ENCODE measurements at regions not wholly inside any gene's neighbourhood (a gene's known extent, or its start where the extent isn't known, plus 50 kb on each side); places are given as distances from the start of the nearest gene placed in this dataset.

GRCh38 chr1:228984646-228985631 lies 249.7 kb downstream of the RHOU start:
- ATAC-seq, result no peak

GRCh38 chr1:228985661-228986060 lies 250.4 kb downstream of the RHOU start:
- Histone ChIP-seq H3K4me2 (ENCODE audit: low read depth, low read length) (no peak overlapping the region), H3K79me2 (ENCODE audit: insufficient read depth, low read length) (no peaks in the 10 kb centered on the region), H3K4me1 (ENCODE audit: insufficient read depth, low read length) (peaks cover 48% of the 10 kb centered on the region), H3K36me3 (replicated peaks in 1 of 2; ENCODE audit: control insufficient read depth in 1 of 2, insufficient read depth in 2 of 2, low read length in 2 of 2) (no peaks in the 10 kb centered on the region), H4K20me1 (ENCODE audit: insufficient read depth, low read length) (no peaks in the 10 kb centered on the region), H3K9ac (ENCODE audit: insufficient read depth, low read depth, low read length) (no peak overlapping the region), H2AFZ (ENCODE audit: low read length) (no peak overlapping the region), H3K27ac (ENCODE audit: extremely low read length, insufficient read depth, low read length) (no peak overlapping the region), H3K27me3 (ENCODE audit: control insufficient read depth in 1 of 2, insufficient read depth in 2 of 2, low read length in 2 of 2) (no peaks in the 10 kb centered on the region), H3K4me3 (replicated peaks in 1 of 3; ENCODE audit: insufficient read depth in 1 of 3, low read depth in 2 of 3, low read length in 3 of 3) (no peak overlapping the region), H3K9me3 (ENCODE audit: low read length) (no peaks in the 10 kb centered on the region)
- TF ChIP-seq NFE2L2 (IDR thresholded peaks at IDR 0.05; ENCODE audit: low read length) (no peak), JUND (CRISPR knock-in tag; IDR thresholded peaks at IDR 0.05) (no peak), ZNF501 (CRISPR knock-in tag; IDR thresholded peaks at IDR 0.05) (no peak), RAD51 (IDR thresholded peaks at IDR 0.05; ENCODE audit: borderline replicate concordance) (no peak)
- no peak for FAIRE-seq
- no peak for DNase-seq (ENCODE audit: low spot score)
- ChIA-PET CTCF (ENCODE audit: low intra/inter-chr PET ratio, low total read pairs) (no interaction called here), POLR2A (no interaction called here)
- no peak for ATAC-seq
- 64% methylated on average over 2 of the region's 2 CpGs for WGBS (ENCODE audit: low lambda C conversion rate)
- intact Hi-C loops (cut with micrococcal nuclease; ENCODE audit: unreplicated experiment) (no loop called here), in situ Hi-C loops (cut with HindIII; ENCODE audit: extremely low pct_ligation_motif_present, low pct_unique_long_range_greater_than_20kb) (no loop called here)
- BruUV-seq (replicated peaks), result no TSS peak

More at GRCh38 chr1:228984646-228985631, 249.7 kb downstream of the RHOU start:
- DNase-seq (ENCODE audit: low spot score) (no peak), FAIRE-seq (no peak)
- Histone ChIP-seq H3K27ac (ENCODE audit: extremely low read length, insufficient read depth, low read length) (no peak overlapping the region), H2AFZ (ENCODE audit: low read length) (no peak overlapping the region), H3K4me3 (replicated peaks in 1 of 3; ENCODE audit: insufficient read depth in 1 of 3, low read depth in 2 of 3, low read length in 3 of 3) (no peak overlapping the region), H3K36me3 (replicated peaks in 1 of 2; ENCODE audit: control insufficient read depth in 1 of 2, insufficient read depth in 2 of 2, low read length in 2 of 2) (no peaks in the 10 kb centered on the region), H3K79me2 (ENCODE audit: insufficient read depth, low read length) (no peaks in the 10 kb centered on the region), H3K4me2 (ENCODE audit: low read depth, low read length) (no peak overlapping the region), H4K20me1 (ENCODE audit: insufficient read depth, low read length) (no peaks in the 10 kb centered on the region), H3K9me3 (ENCODE audit: low read length) (no peaks in the 10 kb centered on the region), H3K4me1 (ENCODE audit: insufficient read depth, low read length) (peaks cover 45% of the 10 kb centered on the region), H3K27me3 (ENCODE audit: control insufficient read depth in 1 of 2, insufficient read depth in 2 of 2, low read length in 2 of 2) (no peaks in the 10 kb centered on the region), H3K9ac (ENCODE audit: insufficient read depth, low read depth, low read length) (no peak overlapping the region)
- BruUV-seq (replicated peaks), result no TSS peak
- TF ChIP-seq RBAK (CRISPR knock-in tag; IDR thresholded peaks at IDR 0.05) (peak; percentile 86; the same call in 1 of the 2 replicates), MNT (IDR thresholded peaks at IDR 0.05) (peak; percentile 53), ZSCAN22 (CRISPR knock-in tag; IDR thresholded peaks at IDR 0.05) (no peak)
- in situ Hi-C loops (cut with HindIII; ENCODE audit: extremely low pct_ligation_motif_present, low pct_unique_long_range_greater_than_20kb), result no loop called here
- intact Hi-C loops (cut with micrococcal nuclease; ENCODE audit: unreplicated experiment), result no loop called here
- ChIA-PET POLR2A (interaction anchor here (1.3 kb wide), 1 partner anchor 147 kb away, joined by 3 read pairs; no protein-coding TSS in a partner anchor), CTCF (ENCODE audit: low intra/inter-chr PET ratio, low total read pairs) (no interaction called here)
- WGBS (ENCODE audit: low lambda C conversion rate), result 86% methylated on average over 5 of the region's 7 CpGs

Measured in HepG2 (cell line).